H1 (cell line): ENCODE measurements at regions not wholly inside any gene's neighbourhood (a gene's known extent, or its start where the extent isn't known, plus 50 kb on each side); places are given as distances from the start of the nearest gene placed in this dataset.

ENCODE experiments used
- CHD2 ChIP-seq: IDR thresholded peaks from 2 replicates; pipeline ENCODE4 v1.6.1; 2012; ENCODE audit warnings: low read length, improper control_type of control experiment
- EZH2 ChIP-seq: fragments of 200-600 bp; sonication (generic); IDR thresholded peaks from 2 replicates; pipeline ENCODE4 v1.7.1; 2012; ENCODE audit warnings: low read depth, mild to moderate bottlenecking, moderate library complexity, low read length, inconsistent platforms; ENCODE audit not compliant: severe bottlenecking
- PHF8 ChIP-seq: fragments of 200-600 bp; sonication (generic); conservative IDR thresholded peaks from 2 replicates; pipeline ENCODE4 v1.7.1; 2012; ENCODE audit warnings: low read depth, mild to moderate bottlenecking, inconsistent platforms, low read length, moderate library complexity
- POLR2A ChIP-seq, 2 experiments: IDR thresholded peaks; 1 replicate in 1 of 2; 2 replicates in 1 of 2; pipeline ENCODE4 v1.6.1; 2011; ENCODE audit warnings: low read depth in 2 of 2, low read length in 2 of 2, mild to moderate bottlenecking in 2 of 2; ENCODE audit errors: control extremely low read depth in 1 of 2
- POLR2AphosphoS5 ChIP-seq: IDR thresholded peaks from 2 replicates; pipeline ENCODE4 v1.6.1; 2011; ENCODE audit warnings: low read depth, low read length
- TCF12 ChIP-seq: IDR thresholded peaks from 2 replicates; pipeline ENCODE4 v1.6.1; 2011; ENCODE audit warnings: low read depth, mild to moderate bottlenecking, low read length
- YY1 ChIP-seq: IDR thresholded peaks from 2 replicates; pipeline ENCODE4 v1.6.1; 2011; ENCODE audit warnings: low read depth, mild to moderate bottlenecking, low read length
- TF ChIP-seq, protein P1 (sequence below), 3 experiments: IDR thresholded peaks; 1 replicate in 2 of 3; 2 replicates in 1 of 3; pipeline versions ENCODE4 v1.5.1 to v1.6.1; 2011; ENCODE audit warnings: low read length in 3 of 3, mild to moderate bottlenecking in 3 of 3, inconsistent platforms in 2 of 3, low read depth in 1 of 3, moderate library complexity in 1 of 3; ENCODE audit not compliant: insufficient read depth in 1 of 3; ENCODE audit errors: control extremely low read depth in 1 of 3
- TF ChIP-seq, protein P2 (sequence below): IDR thresholded peaks from 2 replicates; pipeline ENCODE4 v1.6.1; 2012; ENCODE audit warnings: inconsistent platforms

DNA sequence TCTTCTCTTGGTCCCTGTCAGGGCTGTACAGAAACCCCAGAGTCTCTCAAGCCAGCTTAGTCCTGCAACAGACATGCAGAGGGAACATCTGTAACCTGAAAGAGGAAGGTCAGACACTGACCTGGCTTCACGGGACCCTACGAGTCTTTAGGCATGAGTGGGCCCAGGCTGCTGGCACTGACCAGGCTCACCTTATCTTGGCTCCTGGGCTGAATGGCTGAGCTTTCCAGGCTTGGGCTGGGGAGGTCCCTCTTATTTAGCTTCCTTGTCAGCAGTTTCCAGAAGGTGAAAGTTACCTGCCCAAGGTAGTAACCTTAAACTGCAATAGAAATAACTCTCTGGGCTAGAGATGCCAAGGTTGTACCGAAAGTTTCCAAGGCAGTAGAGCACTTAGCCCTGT lies 58.4 kb upstream of the FUT8 start:
- TF ChIP-seq YY1 (no peak), EZH2 (no peak), CHD2 (no peak), POLR2A (IDR thresholded peaks at IDR 0.05; ENCODE audit: control extremely low read depth in 1 of 2, low read depth in 2 of 2, low read length in 2 of 2) (no peak), POLR2AphosphoS5 (no peak), PHF8 (no peak), TCF12 (no peak)
- TF ChIP-seq, protein P1, sequence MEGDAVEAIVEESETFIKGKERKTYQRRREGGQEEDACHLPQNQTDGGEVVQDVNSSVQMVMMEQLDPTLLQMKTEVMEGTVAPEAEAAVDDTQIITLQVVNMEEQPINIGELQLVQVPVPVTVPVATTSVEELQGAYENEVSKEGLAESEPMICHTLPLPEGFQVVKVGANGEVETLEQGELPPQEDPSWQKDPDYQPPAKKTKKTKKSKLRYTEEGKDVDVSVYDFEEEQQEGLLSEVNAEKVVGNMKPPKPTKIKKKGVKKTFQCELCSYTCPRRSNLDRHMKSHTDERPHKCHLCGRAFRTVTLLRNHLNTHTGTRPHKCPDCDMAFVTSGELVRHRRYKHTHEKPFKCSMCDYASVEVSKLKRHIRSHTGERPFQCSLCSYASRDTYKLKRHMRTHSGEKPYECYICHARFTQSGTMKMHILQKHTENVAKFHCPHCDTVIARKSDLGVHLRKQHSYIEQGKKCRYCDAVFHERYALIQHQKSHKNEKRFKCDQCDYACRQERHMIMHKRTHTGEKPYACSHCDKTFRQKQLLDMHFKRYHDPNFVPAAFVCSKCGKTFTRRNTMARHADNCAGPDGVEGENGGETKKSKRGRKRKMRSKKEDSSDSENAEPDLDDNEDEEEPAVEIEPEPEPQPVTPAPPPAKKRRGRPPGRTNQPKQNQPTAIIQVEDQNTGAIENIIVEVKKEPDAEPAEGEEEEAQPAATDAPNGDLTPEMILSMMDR (IDR thresholded peaks at IDR 0.05; ENCODE audit: control extremely low read depth in 1 of 3, insufficient read depth in 1 of 3, low read depth in 1 of 3, low read length in 3 of 3), result no peak
- TF ChIP-seq, protein P2, sequence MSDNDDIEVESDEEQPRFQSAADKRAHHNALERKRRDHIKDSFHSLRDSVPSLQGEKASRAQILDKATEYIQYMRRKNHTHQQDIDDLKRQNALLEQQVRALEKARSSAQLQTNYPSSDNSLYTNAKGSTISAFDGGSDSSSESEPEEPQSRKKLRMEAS, result no peak
